HL-60 (cell line): ENCODE measurements at regions not wholly inside any gene's neighbourhood (a gene's known extent, or its start where the extent isn't known, plus 50 kb on each side); places are given as distances from the start of the nearest gene placed in this dataset.

ENCODE experiments used
- GABPA ChIP-seq: IDR thresholded peaks from 2 replicates; pipeline ENCODE4 v1.6.1; 2012; ENCODE audit warnings: low read depth
- POLR2AphosphoS5 ChIP-seq: IDR thresholded peaks from 2 replicates; pipeline ENCODE4 v1.6.1; 2012; ENCODE audit warnings: low read depth
- TF ChIP-seq, protein P1 (sequence below): IDR thresholded peaks from one replicate; pipeline ENCODE4 v1.5.1; 2011; ENCODE audit warnings: low read length, control low read depth, inconsistent platforms; ENCODE audit not compliant: insufficient read depth

GRCh38 chr11:23759489-23759888 is 737.4 kb upstream of the LUZP2 start:
- TF ChIP-seq, protein P1, sequence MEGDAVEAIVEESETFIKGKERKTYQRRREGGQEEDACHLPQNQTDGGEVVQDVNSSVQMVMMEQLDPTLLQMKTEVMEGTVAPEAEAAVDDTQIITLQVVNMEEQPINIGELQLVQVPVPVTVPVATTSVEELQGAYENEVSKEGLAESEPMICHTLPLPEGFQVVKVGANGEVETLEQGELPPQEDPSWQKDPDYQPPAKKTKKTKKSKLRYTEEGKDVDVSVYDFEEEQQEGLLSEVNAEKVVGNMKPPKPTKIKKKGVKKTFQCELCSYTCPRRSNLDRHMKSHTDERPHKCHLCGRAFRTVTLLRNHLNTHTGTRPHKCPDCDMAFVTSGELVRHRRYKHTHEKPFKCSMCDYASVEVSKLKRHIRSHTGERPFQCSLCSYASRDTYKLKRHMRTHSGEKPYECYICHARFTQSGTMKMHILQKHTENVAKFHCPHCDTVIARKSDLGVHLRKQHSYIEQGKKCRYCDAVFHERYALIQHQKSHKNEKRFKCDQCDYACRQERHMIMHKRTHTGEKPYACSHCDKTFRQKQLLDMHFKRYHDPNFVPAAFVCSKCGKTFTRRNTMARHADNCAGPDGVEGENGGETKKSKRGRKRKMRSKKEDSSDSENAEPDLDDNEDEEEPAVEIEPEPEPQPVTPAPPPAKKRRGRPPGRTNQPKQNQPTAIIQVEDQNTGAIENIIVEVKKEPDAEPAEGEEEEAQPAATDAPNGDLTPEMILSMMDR = no peak
- no peak for TF ChIP-seq POLR2AphosphoS5
- no peak for TF ChIP-seq GABPA
